Astrocyte (in vitro differentiated cells and primary cell): ENCODE measurements at regions not wholly inside any gene's neighbourhood (a gene's known extent, or its start where the extent isn't known, plus 50 kb on each side); places are given as distances from the start of the nearest gene placed in this dataset.

Experiments
- DNase-seq: peaks from one replicate; pipeline ENCODE4 v3.0.0-alpha.2; 2010; ENCODE audit warnings: low read depth
- FAIRE-seq: peaks from 2 replicates; lab custom pipeline; 2011; peaks lifted over from hg19 to GRCh38; lab: Jason Lieb, UNC
- H2AFZ ChIP-seq: 2 replicates; pipeline ENCODE4 v1.6.0; 2012; ENCODE audit warnings: low read depth, low read length, inconsistent platforms
- H3K27ac ChIP-seq: 2 replicates; pipeline ENCODE4 v1.5.1; 2011; ENCODE audit warnings: low read depth, low read length, inconsistent platforms
- H3K27me3 ChIP-seq: 2 replicates; pipeline ENCODE4 v1.6.0; 2011; ENCODE audit warnings: low read length, inconsistent platforms; ENCODE audit not compliant: insufficient read depth
- H3K36me3 ChIP-seq: 2 replicates; pipeline ENCODE4 v1.5.1; 2011; ENCODE audit warnings: low read length, inconsistent platforms; ENCODE audit not compliant: insufficient read depth
- H3K4me1 ChIP-seq: 2 replicates; pipeline ENCODE4 v1.5.1; 2011; ENCODE audit warnings: low read length, inconsistent platforms; ENCODE audit not compliant: insufficient read depth
- H3K4me2 ChIP-seq: 2 replicates; pipeline ENCODE4 v1.6.0; 2012; ENCODE audit warnings: low read length, inconsistent platforms
- H3K4me3 ChIP-seq: 2 replicates; pipeline ENCODE4 v1.5.1; 2011; ENCODE audit warnings: low read depth, mild to moderate bottlenecking, low read length, inconsistent platforms; ENCODE audit not compliant: insufficient read depth
- H3K79me2 ChIP-seq: 2 replicates; pipeline ENCODE4 v1.6.0; 2012; ENCODE audit warnings: mild to moderate bottlenecking, low read length, inconsistent platforms; ENCODE audit not compliant: insufficient read depth
- H3K9ac ChIP-seq: 2 replicates; pipeline ENCODE4 v1.6.0; 2012; ENCODE audit warnings: mild to moderate bottlenecking, low read length, inconsistent platforms
- H3K9me3 ChIP-seq: 2 replicates; pipeline ENCODE4 v1.5.1; 2012; ENCODE audit warnings: low read depth, mild to moderate bottlenecking, low read length, inconsistent platforms; ENCODE audit not compliant: insufficient read depth
- H4K20me1 ChIP-seq: 2 replicates; pipeline ENCODE4 v1.6.0; 2012; ENCODE audit warnings: low read length, inconsistent platforms; ENCODE audit not compliant: insufficient read depth
- H3K27ac Mint-ChIP-seq: one replicate; pipeline ENCODE4 v1.8.0; 2021; ENCODE audit warnings: mild to moderate bottlenecking, mixed read lengths; ENCODE audit not compliant: unreplicated experiment
- H3K27me3 Mint-ChIP-seq: one replicate; pipeline ENCODE4 v1.8.0; 2021; ENCODE audit warnings: low read depth, mixed read lengths; ENCODE audit not compliant: unreplicated experiment
- H3K36me3 Mint-ChIP-seq: one replicate; pipeline ENCODE4 v1.8.0; 2021; ENCODE audit warnings: low read depth, mixed read lengths; ENCODE audit not compliant: unreplicated experiment
- H3K4me1 Mint-ChIP-seq: one replicate; pipeline ENCODE4 v1.8.0; 2021; ENCODE audit warnings: low read depth, mixed read lengths; ENCODE audit not compliant: unreplicated experiment
- H3K4me3 Mint-ChIP-seq: one replicate; pipeline ENCODE4 v1.8.0; 2021; ENCODE audit warnings: mild to moderate bottlenecking, moderate library complexity, mixed read lengths; ENCODE audit not compliant: unreplicated experiment
- H3K9me3 Mint-ChIP-seq: one replicate; pipeline ENCODE4 v1.8.0; 2021; ENCODE audit warnings: mild to moderate bottlenecking, mixed read lengths; ENCODE audit not compliant: unreplicated experiment
- EZH2 ChIP-seq: IDR thresholded peaks from 2 replicates; pipeline ENCODE4 v1.6.1; 2012; ENCODE audit warnings: mild to moderate bottlenecking, low read length, inconsistent platforms; ENCODE audit not compliant: insufficient read depth
- TF ChIP-seq, protein P1 (sequence below): IDR thresholded peaks from 2 replicates; pipeline ENCODE4 v1.5.1; 2011; ENCODE audit warnings: low read depth, mild to moderate bottlenecking, inconsistent platforms, low read length, moderate library complexity; ENCODE audit not compliant: insufficient read depth

GRCh38 chr6:938916-939315, 246.0 kb upstream of the EXOC2 start:
- Histone ChIP-seq H4K20me1 (no peaks in the 10 kb centered on the region), H3K4me2 (no peak overlapping the region), H3K27me3 (no peaks in the 10 kb centered on the region), H3K27ac (no peak overlapping the region), H3K9me3 (no peaks in the 10 kb centered on the region), H3K4me3 (no peak overlapping the region), H2AFZ (no peak overlapping the region), H3K36me3 (no peaks in the 10 kb centered on the region), H3K4me1 (no peaks in the 10 kb centered on the region), H3K9ac (no peak overlapping the region), H3K79me2 (no peaks in the 10 kb centered on the region)
- TF ChIP-seq, protein P1, sequence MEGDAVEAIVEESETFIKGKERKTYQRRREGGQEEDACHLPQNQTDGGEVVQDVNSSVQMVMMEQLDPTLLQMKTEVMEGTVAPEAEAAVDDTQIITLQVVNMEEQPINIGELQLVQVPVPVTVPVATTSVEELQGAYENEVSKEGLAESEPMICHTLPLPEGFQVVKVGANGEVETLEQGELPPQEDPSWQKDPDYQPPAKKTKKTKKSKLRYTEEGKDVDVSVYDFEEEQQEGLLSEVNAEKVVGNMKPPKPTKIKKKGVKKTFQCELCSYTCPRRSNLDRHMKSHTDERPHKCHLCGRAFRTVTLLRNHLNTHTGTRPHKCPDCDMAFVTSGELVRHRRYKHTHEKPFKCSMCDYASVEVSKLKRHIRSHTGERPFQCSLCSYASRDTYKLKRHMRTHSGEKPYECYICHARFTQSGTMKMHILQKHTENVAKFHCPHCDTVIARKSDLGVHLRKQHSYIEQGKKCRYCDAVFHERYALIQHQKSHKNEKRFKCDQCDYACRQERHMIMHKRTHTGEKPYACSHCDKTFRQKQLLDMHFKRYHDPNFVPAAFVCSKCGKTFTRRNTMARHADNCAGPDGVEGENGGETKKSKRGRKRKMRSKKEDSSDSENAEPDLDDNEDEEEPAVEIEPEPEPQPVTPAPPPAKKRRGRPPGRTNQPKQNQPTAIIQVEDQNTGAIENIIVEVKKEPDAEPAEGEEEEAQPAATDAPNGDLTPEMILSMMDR: no peak
- TF ChIP-seq EZH2: no peak
- Mint-ChIP-seq H3K27me3 (peaks cover 71% of the 10 kb centered on the region), H3K4me3 (no peak overlapping the region), H3K9me3 (peaks cover 5% of the 10 kb centered on the region), H3K36me3 (peaks cover 2% of the 10 kb centered on the region), H3K27ac (no peak overlapping the region), H3K4me1 (peaks cover 5% of the 10 kb centered on the region)
- DNase-seq (no peak), FAIRE-seq (no peak)

DNA sequence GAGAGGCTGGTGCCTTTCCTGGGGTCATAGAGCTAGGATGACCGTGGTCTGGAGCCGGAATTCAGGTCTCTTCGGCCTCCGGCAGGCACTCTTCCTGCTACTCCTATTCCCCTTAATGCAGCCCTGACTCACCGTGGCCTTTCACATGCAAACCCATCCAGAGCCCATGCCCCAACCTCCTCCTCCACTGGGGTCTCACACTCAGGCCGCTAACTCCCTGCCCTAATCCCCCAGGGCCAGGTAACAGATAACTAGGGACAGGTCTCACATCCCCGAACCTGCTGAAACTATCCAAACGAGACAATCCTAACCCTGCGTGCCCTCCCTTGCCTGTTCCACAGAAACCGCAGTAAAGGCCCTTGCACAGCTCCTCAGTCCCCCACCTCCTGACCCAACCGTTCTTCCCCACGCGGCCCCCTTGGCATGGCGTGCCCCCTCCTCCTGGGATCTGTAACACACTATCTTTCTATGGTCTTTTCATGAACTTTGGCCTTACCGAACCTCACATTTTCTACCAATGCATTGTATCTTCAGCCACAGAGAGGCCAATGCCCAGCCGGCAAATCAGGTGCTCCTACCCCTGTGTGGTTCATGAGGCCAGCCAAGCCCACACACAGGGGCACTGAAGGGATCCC, 245.4 kb upstream of the EXOC2 start:
- DNase-seq: no peak
- Histone ChIP-seq H3K79me2 (no peaks in the 10 kb centered on the region), H3K9ac (no peak overlapping the region), H3K27me3 (no peaks in the 10 kb centered on the region), H3K4me3 (no peak overlapping the region), H3K36me3 (no peaks in the 10 kb centered on the region), H3K27ac (no peak overlapping the region), H2AFZ (no peak overlapping the region), H3K4me1 (no peaks in the 10 kb centered on the region), H3K9me3 (no peaks in the 10 kb centered on the region), H4K20me1 (no peaks in the 10 kb centered on the region), H3K4me2 (no peak overlapping the region)
- H3K4me3 Mint-ChIP-seq: no peak overlapping the region
- peaks cover 5% of the 10 kb centered on the region for H3K9me3 Mint-ChIP-seq
- peaks cover 2% of the 10 kb centered on the region for H3K36me3 Mint-ChIP-seq
- no peak overlapping the region for H3K27ac Mint-ChIP-seq
- peaks cover 72% of the 10 kb centered on the region for H3K27me3 Mint-ChIP-seq
- FAIRE-seq: no peak
- TF ChIP-seq, protein P1: no peak
- TF ChIP-seq EZH2: no peak
- peaks cover 5% of the 10 kb centered on the region for H3K4me1 Mint-ChIP-seq

DNA sequence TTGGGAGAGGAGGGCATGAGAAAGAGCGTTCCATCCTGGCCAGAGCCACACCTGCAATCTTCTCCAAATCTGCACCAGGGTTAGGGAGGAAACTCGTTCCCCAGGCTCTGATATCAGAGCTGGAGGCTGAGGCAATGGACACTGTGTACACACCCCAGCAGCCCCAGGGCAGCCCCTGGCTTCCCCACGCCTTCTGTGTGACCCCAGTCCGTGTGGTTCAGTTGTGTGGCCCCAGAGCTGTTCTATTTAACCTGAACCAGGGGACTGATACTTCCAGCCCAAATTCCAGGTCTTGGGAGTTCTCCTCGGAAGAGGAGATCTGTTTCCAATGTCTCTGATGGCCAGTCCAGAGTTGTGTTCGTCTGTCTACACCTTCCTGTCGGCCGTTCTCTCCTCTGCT, 242.6 kb upstream of the EXOC2 start:
- no peak for DNase-seq
- H3K9me3 Mint-ChIP-seq: peaks cover 3% of the 10 kb centered on the region
- FAIRE-seq: no peak

More for the DNA sequence above, 242.6 kb upstream of the EXOC2 start:
- Histone ChIP-seq H2AFZ (no peak overlapping the region), H3K4me3 (no peak overlapping the region), H3K36me3 (no peaks in the 10 kb centered on the region), H4K20me1 (no peaks in the 10 kb centered on the region), H3K4me2 (no peak overlapping the region), H3K9me3 (no peaks in the 10 kb centered on the region), H3K27me3 (no peaks in the 10 kb centered on the region), H3K27ac (no peak overlapping the region), H3K4me1 (no peaks in the 10 kb centered on the region), H3K79me2 (no peaks in the 10 kb centered on the region), H3K9ac (no peak overlapping the region)
- no peak for TF ChIP-seq EZH2
- TF ChIP-seq, protein P1: no peak
- H3K36me3 Mint-ChIP-seq: no peaks in the 10 kb centered on the region
- no peak overlapping the region for H3K4me3 Mint-ChIP-seq
- peaks cover 2% of the 10 kb centered on the region for H3K4me1 Mint-ChIP-seq
- no peak overlapping the region for H3K27ac Mint-ChIP-seq
- H3K27me3 Mint-ChIP-seq: peaks cover 63% of the 10 kb centered on the region
